Uterus (tissue), 2 donors: ENCODE measurements at regions not wholly inside any gene's neighbourhood (a gene's known extent, or its start where the extent isn't known, plus 50 kb on each side); places are given as distances from the start of the nearest gene placed in this dataset.

ENCODE experiments used
- CTCF ChIP-seq, 4 experiments: fragments of 200-600 bp in 2 of 4; fragments of 450-650 bp in 2 of 4; sonication (generic) in 2 of 4; IDR thresholded peaks; one replicate each; pipeline ENCODE4 v1.5.1; 2016 to 2019; ENCODE audit warnings: antibody characterized with exemption in 4 of 4, mild to moderate bottlenecking in 2 of 4, moderate library complexity in 1 of 4
- POLR2A ChIP-seq, 2 donors: fragments of 450-650 bp; IDR thresholded peaks; one replicate each; pipeline ENCODE4 v1.6.1; 2016; ENCODE audit warnings: antibody characterized with exemption in 2 of 2, mild to moderate bottlenecking in 1 of 2, moderate library complexity in 1 of 2

- TF ChIP-seq CTCF (IDR thresholded peaks at IDR 0.05) (no peak), POLR2A (IDR thresholded peaks at IDR 0.05) (no peak)
Measured at GRCh38 chr5:73373814-73374510, 74.6 kb downstream of the FOXD1 start.
